H1 (cell line): ENCODE measurements at regions not wholly inside any gene's neighbourhood (a gene's known extent, or its start where the extent isn't known, plus 50 kb on each side); places are given as distances from the start of the nearest gene placed in this dataset.

ENCODE experiments used
- CHD2 ChIP-seq: IDR thresholded peaks from 2 replicates; pipeline ENCODE4 v1.6.1; 2012; ENCODE audit warnings: low read length, improper control_type of control experiment
- EZH2 ChIP-seq: fragments of 200-600 bp; sonication (generic); IDR thresholded peaks from 2 replicates; pipeline ENCODE4 v1.7.1; 2012; ENCODE audit warnings: low read depth, mild to moderate bottlenecking, moderate library complexity, low read length, inconsistent platforms; ENCODE audit not compliant: severe bottlenecking
- POLR2AphosphoS5 ChIP-seq: IDR thresholded peaks from 2 replicates; pipeline ENCODE4 v1.6.1; 2011; ENCODE audit warnings: low read depth, low read length
- TBP ChIP-seq: IDR thresholded peaks from 2 replicates; pipeline ENCODE4 v1.6.1; 2011; ENCODE audit warnings: low read depth, low read length, improper control_type of control experiment

GRCh38 chr2:22359071-22359672 is 1025.8 kb upstream of the KLHL29 start:
- TF ChIP-seq EZH2 (no peak), POLR2AphosphoS5 (no peak), TBP (no peak), CHD2 (no peak)
